GM12864 (cell line): ENCODE measurements at regions not wholly inside any gene's neighbourhood (a gene's known extent, or its start where the extent isn't known, plus 50 kb on each side); places are given as distances from the start of the nearest gene placed in this dataset.

Source experiments
- DNase-seq: peaks from one replicate; pipeline ENCODE4 v3.0.0-alpha.2; 2011; ENCODE audit warnings: low read depth
- H3K4me3 ChIP-seq: 2 replicates; pipeline ENCODE4 v1.5.1; 2011; ENCODE audit warnings: mild to moderate bottlenecking, low read depth, low read length, control low read depth
- CTCF ChIP-seq: IDR thresholded peaks from 2 replicates; pipeline ENCODE4 v1.5.1; 2011; ENCODE audit warnings: low read depth, mild to moderate bottlenecking, moderate library complexity, low read length, control low read depth, inconsistent platforms; ENCODE audit errors: missing control alignments

GRCh38 chr13:89281331-89281730 is 1610.2 kb downstream of the SLITRK5 start:
- TF ChIP-seq CTCF = no peak
- H3K4me3 ChIP-seq = no peak overlapping the region
- no peak for DNase-seq

GRCh38 chr13:89282241-89282640 is 1611.1 kb downstream of the SLITRK5 start:
- no peak for TF ChIP-seq CTCF
- no peak overlapping the region for H3K4me3 ChIP-seq
- DNase-seq = no peak

- DNase-seq = no peak
- no peak overlapping the region for H3K4me3 ChIP-seq
- TF ChIP-seq CTCF = no peak
Observed at GRCh38 chr13:89287381-89287780, 1616.2 kb downstream of the SLITRK5 start.

- no peak for DNase-seq
- TF ChIP-seq CTCF = no peak
- H3K4me3 ChIP-seq = no peak overlapping the region
Observed at GRCh38 chr13:89294115-89294867, 1623.1 kb downstream of the SLITRK5 start.

- no peak overlapping the region for H3K4me3 ChIP-seq
- no peak for DNase-seq
- TF ChIP-seq CTCF = no peak
Observed at GRCh38 chr13:89307278-89307677, 1636.1 kb downstream of the SLITRK5 start.

GRCh38 chr13:89310943-89311672 is 1639.9 kb downstream of the SLITRK5 start:
- DNase-seq = no peak
- TF ChIP-seq CTCF = no peak
- H3K4me3 ChIP-seq = no peak overlapping the region
